HEK293T (cell line): ENCODE measurements at regions not wholly inside any gene's neighbourhood (a gene's known extent, or its start where the extent isn't known, plus 50 kb on each side); places are given as distances from the start of the nearest gene placed in this dataset.

ENCODE experiments used
- ELF4 ChIP-seq: fragments of 450-650 bp; IDR thresholded peaks from 2 replicates; pipeline ENCODE4 v1.6.1; 2017; ENCODE audit warnings: antibody characterized with exemption
- FOXA1 ChIP-seq: fragments of 450-650 bp; IDR thresholded peaks from 2 replicates; pipeline ENCODE4 v1.6.1; 2016; ENCODE audit warnings: mild to moderate bottlenecking
- FOXK2 ChIP-seq: fragments of 450-650 bp; IDR thresholded peaks from 2 replicates; pipeline ENCODE4 v1.6.1; 2016; ENCODE audit warnings: mild to moderate bottlenecking
- FOXM1 ChIP-seq: fragments of 450-650 bp; IDR thresholded peaks from 2 replicates; pipeline ENCODE4 v1.6.1; 2017; ENCODE audit warnings: mild to moderate bottlenecking, borderline replicate concordance
- ZNF384 ChIP-seq: fragments of 450-650 bp; IDR thresholded peaks from 2 replicates; pipeline ENCODE4 v1.6.1; 2016

GRCh38 chr12:59408431-59408830 lies 187.4 kb upstream of the SLC16A7 start:
- TF ChIP-seq FOXK2: no peak
- TF ChIP-seq ZNF384: no peak
- TF ChIP-seq FOXA1: no peak
- no peak for TF ChIP-seq ELF4
- TF ChIP-seq FOXM1: no peak
